ENCODE measurements at regions not wholly inside any gene's neighbourhood (a gene's known extent, or its start where the extent isn't known, plus 50 kb on each side); places are given as distances from the start of the nearest gene placed in this dataset.

- TF ChIP-seq CTCF (IDR thresholded peaks at IDR 0.05) (no peak), POLR2A (IDR thresholded peaks at IDR 0.05) (no peak), POLR2AphosphoS5 (IDR thresholded peaks at IDR 0.05) (no peak)
Observed at GRCh38 chrX:9336456-9336855, 128.4 kb upstream of the TBL1X start.
